Central memory CD8-positive, alpha-beta T cell (primary cell): ENCODE measurements at regions not wholly inside any gene's neighbourhood (a gene's known extent, or its start where the extent isn't known, plus 50 kb on each side); places are given as distances from the start of the nearest gene placed in this dataset.
A peak's percentile ranks its signal among the peaks of the same experiment; 100 is the strongest.
"Not testable (repeated sequence)": the region's sequence is repeated elsewhere in the genome, so short reads cannot be mapped to it uniquely, and the experiment has no call there.

ENCODE experiments used
- ATAC-seq: fragments of 150-1000 bp; cut with Tn5 transposase; replicated peaks from 2 replicates; pipeline ENCODE4 v1.10.0; 2022; ENCODE audit warnings: mild to moderate bottlenecking, moderate FRiP score, moderate number of reproducible peaks; ENCODE audit not compliant: poor library complexity, severe bottlenecking; ENCODE audit errors: extremely low read depth
- DNase-seq, 2 donors: peaks; one replicate each; pipeline ENCODE4 v3.0.0; 2021; ENCODE audit warnings: low spot score in 2 of 2
- H3K27ac Mint-ChIP-seq: one replicate; pipeline ENCODE4 v1.8.0; 2022; ENCODE audit warnings: low read depth, mild to moderate bottlenecking, moderate library complexity, mixed read lengths
- H3K27me3 Mint-ChIP-seq: one replicate; pipeline ENCODE4 v1.8.0; 2022; ENCODE audit warnings: mixed read lengths
- H3K36me3 Mint-ChIP-seq: one replicate; pipeline ENCODE4 v1.8.0; 2022; ENCODE audit warnings: mild to moderate bottlenecking, moderate library complexity, mixed read lengths; ENCODE audit not compliant: insufficient read depth
- H3K4me1 Mint-ChIP-seq: one replicate; pipeline ENCODE4 v1.8.0; 2022; ENCODE audit warnings: mixed read lengths
- H3K4me3 Mint-ChIP-seq: one replicate; pipeline ENCODE4 v1.8.0; 2022; ENCODE audit warnings: mild to moderate bottlenecking, moderate library complexity, mixed read lengths
- H3K9me3 Mint-ChIP-seq: one replicate; pipeline ENCODE4 v1.8.0; 2022; ENCODE audit warnings: mixed read lengths

GRCh38 chr1:172717722-172718465 lies 59.0 kb downstream of the FASLG start:
- H3K4me1 Mint-ChIP-seq = peaks cover 38% of the 10 kb centered on the region
- no peak for ATAC-seq
- H3K9me3 Mint-ChIP-seq = no peaks in the 10 kb centered on the region
- no peak overlapping the region for H3K4me3 Mint-ChIP-seq
- H3K27ac Mint-ChIP-seq = no peak overlapping the region
- DNase-seq = no peak
- H3K36me3 Mint-ChIP-seq = no peaks in the 10 kb centered on the region
- H3K27me3 Mint-ChIP-seq = no peaks in the 10 kb centered on the region

DNA sequence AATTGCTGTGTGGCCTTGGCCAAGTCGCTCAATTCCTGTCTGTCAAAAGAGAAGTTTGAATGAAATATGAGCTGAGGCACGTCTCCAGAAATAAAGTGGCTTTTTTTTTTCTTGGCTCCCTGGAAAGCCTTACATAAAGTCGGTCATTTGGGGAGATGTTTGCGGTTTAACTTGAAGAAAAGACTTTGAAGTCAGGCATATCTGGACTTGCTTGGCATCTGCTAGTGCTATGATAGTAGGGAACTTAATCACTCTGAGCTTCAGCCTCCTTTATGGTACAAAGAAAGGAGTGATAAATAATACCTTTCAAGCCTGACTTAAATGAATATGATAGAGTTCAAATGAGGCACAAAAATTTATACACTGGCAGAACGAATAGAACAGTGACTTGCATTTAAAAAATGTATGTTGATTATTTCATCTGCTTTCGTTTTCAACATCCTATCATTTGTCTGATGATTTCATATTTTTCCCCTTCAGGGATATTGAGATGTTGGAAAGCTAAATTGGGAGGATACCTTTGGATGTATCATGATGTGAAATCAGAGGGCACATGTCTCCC lies 60.2 kb downstream of the FASLG start:
- Mint-ChIP-seq H3K27me3 (no peaks in the 10 kb centered on the region), H3K4me3 (no peak overlapping the region), H3K9me3 (no peaks in the 10 kb centered on the region), H3K36me3 (no peaks in the 10 kb centered on the region), H3K4me1 (peaks cover 38% of the 10 kb centered on the region), H3K27ac (peak overlapping the region; percentile 65)
- DNase-seq (no peak), ATAC-seq (no peak)

GRCh38 chr1:172719694-172720138 lies 60.8 kb downstream of the FASLG start:
- Mint-ChIP-seq H3K27ac (peak overlapping the region; percentile 65), H3K4me3 (no peak overlapping the region), H3K9me3 (no peaks in the 10 kb centered on the region), H3K4me1 (peaks cover 42% of the 10 kb centered on the region), H3K27me3 (no peaks in the 10 kb centered on the region), H3K36me3 (no peaks in the 10 kb centered on the region)
- DNase-seq = no peak
- peak; percentile 43 for ATAC-seq

DNA sequence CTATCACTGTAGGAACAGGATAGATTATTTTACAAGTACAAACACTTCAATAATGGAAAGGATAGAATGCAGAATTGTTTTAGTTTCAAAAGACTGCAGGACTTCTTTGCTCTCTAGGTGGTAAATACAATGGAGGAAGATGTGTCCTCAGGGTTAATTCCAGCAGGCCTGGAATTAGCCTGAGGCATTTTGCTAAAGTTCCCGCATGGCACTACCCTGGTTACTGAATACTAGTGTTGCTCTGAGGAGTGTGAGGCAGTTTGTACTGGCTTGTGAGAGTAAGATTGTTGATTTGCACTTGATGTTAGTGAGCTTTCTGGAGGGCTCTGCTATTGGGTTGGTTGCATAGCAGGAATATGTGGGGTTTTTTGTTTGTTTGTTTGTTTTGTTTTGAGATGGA lies 61.4 kb downstream of the FASLG start:
- Mint-ChIP-seq H3K27me3 (no peaks in the 10 kb centered on the region), H3K4me3 (no peak overlapping the region), H3K4me1 (peaks cover 48% of the 10 kb centered on the region), H3K36me3 (no peaks in the 10 kb centered on the region), H3K9me3 (no peaks in the 10 kb centered on the region), H3K27ac (no peak overlapping the region)
- DNase-seq = no peak
- no peak for ATAC-seq

DNA sequence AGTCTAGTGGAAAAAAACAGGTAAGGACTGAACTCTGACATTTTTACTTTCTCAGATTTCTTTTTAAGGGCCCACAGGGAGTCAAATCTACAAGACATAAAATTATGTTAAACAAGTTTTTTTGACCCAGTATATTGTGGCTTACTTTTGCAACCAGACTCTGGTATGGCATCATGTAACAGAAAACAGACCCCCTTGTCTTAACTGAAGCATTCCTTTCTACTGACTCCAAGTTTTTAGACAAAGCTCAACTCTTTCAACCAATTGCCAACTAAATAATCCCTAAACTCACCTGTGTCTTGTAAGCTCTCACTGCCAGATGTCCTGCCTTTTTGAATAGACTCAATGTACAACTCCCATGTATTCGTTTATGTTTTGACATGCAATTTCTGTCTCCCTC lies 64.3 kb downstream of the FASLG start:
- Mint-ChIP-seq H3K4me1 (peaks cover 43% of the 10 kb centered on the region), H3K27ac (no peak overlapping the region), H3K4me3 (no peak overlapping the region), H3K9me3 (peaks cover 5% of the 10 kb centered on the region), H3K27me3 (no peaks in the 10 kb centered on the region), H3K36me3 (peaks cover 3% of the 10 kb centered on the region)
- DNase-seq = no peak
- ATAC-seq = no peak

GRCh38 chr1:172724232-172724631 lies 65.3 kb downstream of the FASLG start:
- H3K36me3 Mint-ChIP-seq = peaks cover 3% of the 10 kb centered on the region
- DNase-seq = no peak
- peak overlapping the region; percentile 32 for H3K27ac Mint-ChIP-seq
- ATAC-seq = no peak
- peaks cover 37% of the 10 kb centered on the region for H3K4me1 Mint-ChIP-seq
- no peaks in the 10 kb centered on the region for H3K27me3 Mint-ChIP-seq
- H3K9me3 Mint-ChIP-seq = peaks cover 5% of the 10 kb centered on the region
- H3K4me3 Mint-ChIP-seq = no peak overlapping the region

DNA sequence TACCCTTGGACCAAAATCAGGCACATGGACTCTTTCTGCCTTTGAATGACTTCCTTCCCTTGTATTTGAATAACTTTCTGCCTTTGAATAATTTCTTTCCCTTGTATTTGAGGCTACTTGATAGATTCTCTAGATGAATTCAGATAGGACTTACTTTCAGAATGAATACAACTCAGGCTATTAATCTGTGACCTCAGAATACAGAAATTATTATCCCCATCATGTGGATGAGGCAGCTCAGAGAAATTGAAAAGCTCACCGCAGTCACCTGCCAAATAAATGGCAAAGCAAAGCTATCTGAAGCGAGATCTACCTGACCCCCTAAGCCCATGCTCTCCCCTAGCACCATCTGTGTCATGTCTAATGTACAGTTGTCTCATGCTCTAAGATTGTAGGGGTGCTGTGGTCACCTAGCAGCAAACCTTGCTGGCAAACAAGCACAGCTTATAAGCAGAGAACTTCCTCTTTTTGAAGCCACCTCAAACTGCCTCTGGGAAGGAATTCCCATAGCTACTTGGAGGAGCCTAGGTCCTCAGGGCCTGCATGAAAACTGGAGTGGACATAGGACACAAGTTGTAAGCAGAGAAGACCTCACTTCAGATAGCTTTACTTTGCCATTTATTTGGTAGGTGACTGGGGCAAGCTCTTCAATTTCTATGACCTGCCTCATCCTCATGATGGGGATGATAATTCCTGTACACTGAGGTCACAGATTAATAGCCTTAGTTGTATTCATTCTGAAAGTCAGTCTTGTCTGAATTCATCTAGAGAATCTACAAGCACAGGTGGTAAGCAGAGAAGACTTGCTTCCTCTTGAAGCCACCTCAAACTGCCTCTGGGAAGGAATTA lies 66.1 kb downstream of the FASLG start:
- Mint-ChIP-seq H3K36me3 (peaks cover 3% of the 10 kb centered on the region), H3K4me1 (peaks cover 30% of the 10 kb centered on the region), H3K9me3 (peaks cover 5% of the 10 kb centered on the region), H3K4me3 (no peak overlapping the region), H3K27ac (peak overlapping the region; percentile 32), H3K27me3 (no peaks in the 10 kb centered on the region)
- ATAC-seq (no peak), DNase-seq (no peak)

DNA sequence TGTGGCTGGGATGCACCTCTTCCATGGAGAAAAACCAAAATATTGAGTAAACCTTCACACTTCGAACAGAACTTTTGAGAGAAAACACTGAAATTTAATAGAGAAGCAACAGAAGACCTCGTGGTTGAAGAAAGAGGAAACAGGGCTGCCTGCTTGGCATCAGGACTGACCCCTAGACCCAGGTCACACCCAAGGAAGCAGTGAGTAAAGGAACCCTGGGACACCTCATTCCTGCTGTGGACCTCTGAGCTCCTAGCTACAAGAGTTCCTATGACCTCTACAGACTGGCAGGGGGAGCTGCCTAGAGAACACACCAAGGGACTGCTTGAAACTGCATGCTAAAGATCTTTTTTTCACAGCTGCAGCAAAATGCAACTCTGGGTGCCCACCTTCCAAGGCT lies 67.8 kb downstream of the FASLG start:
- H3K27ac Mint-ChIP-seq = no peak overlapping the region
- H3K9me3 Mint-ChIP-seq = peaks cover 5% of the 10 kb centered on the region
- H3K4me3 Mint-ChIP-seq = no peak overlapping the region
- peaks cover 29% of the 10 kb centered on the region for H3K4me1 Mint-ChIP-seq
- no peaks in the 10 kb centered on the region for H3K27me3 Mint-ChIP-seq
- ATAC-seq = no peak
- DNase-seq = no peak
- H3K36me3 Mint-ChIP-seq = peaks cover 3% of the 10 kb centered on the region

DNA sequence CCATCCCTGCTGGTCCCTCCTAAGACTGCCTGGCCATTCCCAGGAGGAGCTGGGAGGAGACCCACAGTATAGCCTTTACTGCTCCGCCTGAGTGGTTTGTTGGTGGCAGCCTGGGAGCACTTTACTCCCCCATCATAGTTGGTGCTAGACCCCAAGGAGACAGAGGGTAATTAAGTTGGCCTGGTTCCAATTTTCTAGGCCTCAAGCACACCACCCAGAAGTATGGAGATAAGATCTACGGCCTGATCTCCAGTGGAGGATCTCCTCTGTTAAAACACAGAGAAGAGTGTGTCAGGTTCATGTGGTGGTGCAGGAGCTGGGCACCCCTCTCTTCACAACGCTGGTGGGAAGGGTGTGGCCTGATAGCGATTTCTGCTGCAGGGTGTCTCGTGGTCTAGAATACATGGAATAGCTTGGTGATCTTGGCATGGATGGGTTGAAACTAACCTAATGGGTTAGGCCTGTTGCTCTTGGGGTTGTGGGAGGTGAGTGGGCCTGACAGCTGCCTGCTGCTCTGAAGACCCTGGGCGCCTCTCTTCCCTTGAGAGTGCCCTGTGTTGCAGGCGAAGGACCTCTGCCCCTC lies 68.5 kb downstream of the FASLG start:
- no peak overlapping the region for H3K4me3 Mint-ChIP-seq
- ATAC-seq = no peak
- H3K9me3 Mint-ChIP-seq = peaks cover 5% of the 10 kb centered on the region
- peaks cover 3% of the 10 kb centered on the region for H3K36me3 Mint-ChIP-seq
- DNase-seq = no peak
- H3K4me1 Mint-ChIP-seq = peaks cover 29% of the 10 kb centered on the region
- H3K27me3 Mint-ChIP-seq = no peaks in the 10 kb centered on the region
- no peak overlapping the region for H3K27ac Mint-ChIP-seq

- H3K36me3 Mint-ChIP-seq = peaks cover 3% of the 10 kb centered on the region
- peaks cover 5% of the 10 kb centered on the region for H3K9me3 Mint-ChIP-seq
- DNase-seq = peak in 1 of 2 donors; percentile 22
- H3K4me1 Mint-ChIP-seq = peaks cover 29% of the 10 kb centered on the region
- ATAC-seq = peak; percentile 75
- H3K4me3 Mint-ChIP-seq = no peak overlapping the region
- no peak overlapping the region for H3K27ac Mint-ChIP-seq
- no peaks in the 10 kb centered on the region for H3K27me3 Mint-ChIP-seq
Measured at GRCh38 chr1:172727956-172728603, 69.2 kb downstream of the FASLG start.

DNA sequence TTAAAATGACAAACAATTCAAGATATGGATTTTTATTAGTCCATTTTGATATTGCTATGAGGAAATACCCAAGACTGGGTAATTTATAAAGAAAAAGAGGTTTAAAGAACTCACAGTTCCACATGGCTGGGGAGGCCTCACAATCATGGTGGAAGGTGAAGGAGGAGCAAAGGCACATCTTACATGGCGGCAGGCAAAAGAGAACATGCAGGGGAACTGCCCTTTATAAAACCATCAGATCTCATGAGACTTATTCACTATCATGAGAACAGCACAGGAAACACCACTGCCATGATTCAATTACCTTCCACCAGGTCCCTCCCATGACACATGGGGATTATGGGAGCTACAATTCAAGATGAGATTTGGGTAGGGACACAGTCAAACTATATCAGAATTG lies 69.8 kb downstream of the FASLG start:
- DNase-seq, H3K9me3 Mint-ChIP-seq, H3K36me3 Mint-ChIP-seq, ATAC-seq, H3K27me3 Mint-ChIP-seq, H3K4me3 Mint-ChIP-seq, H3K27ac Mint-ChIP-seq: not testable (repeated sequence)
- H3K4me1 Mint-ChIP-seq = peaks cover 29% of the 10 kb centered on the region

DNA sequence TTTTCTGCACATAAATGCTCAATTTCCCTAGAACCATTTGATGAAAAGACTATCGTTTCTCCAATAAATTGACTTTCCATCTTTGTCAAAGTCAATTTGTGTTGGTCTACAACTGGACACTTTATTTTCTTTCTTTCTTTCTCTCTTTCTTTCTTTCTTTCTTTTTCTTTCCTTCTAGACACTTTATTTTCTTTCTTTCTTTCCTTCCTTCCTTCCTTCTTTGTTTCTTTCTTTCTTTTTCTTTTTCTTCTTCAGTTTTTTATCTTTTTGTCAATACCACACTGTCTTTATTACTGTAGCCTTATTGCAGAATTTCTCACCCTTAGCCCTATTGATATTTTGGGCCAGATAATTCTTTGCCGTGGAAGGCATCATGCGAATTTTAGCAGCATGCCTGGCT lies 73.5 kb downstream of the FASLG start:
- no peak overlapping the region for H3K27ac Mint-ChIP-seq
- no peaks in the 10 kb centered on the region for H3K36me3 Mint-ChIP-seq
- no peaks in the 10 kb centered on the region for H3K27me3 Mint-ChIP-seq
- H3K9me3 Mint-ChIP-seq = peaks cover 5% of the 10 kb centered on the region
- no peak for ATAC-seq
- H3K4me3 Mint-ChIP-seq = no peak overlapping the region
- peaks cover 9% of the 10 kb centered on the region for H3K4me1 Mint-ChIP-seq
- DNase-seq = no peak
